Inflammatory macrophage (primary cell): ENCODE measurements at regions not wholly inside any gene's neighbourhood (a gene's known extent, or its start where the extent isn't known, plus 50 kb on each side); places are given as distances from the start of the nearest gene placed in this dataset.
"Not testable (repeated sequence)": the region's sequence is repeated elsewhere in the genome, so short reads cannot be mapped to it uniquely, and the experiment has no call there.

Experiments used
- DNase-seq, 2 donors: peaks; one replicate each; pipeline ENCODE4 v3.0.0-alpha.2; 2020 to 2022

DNA sequence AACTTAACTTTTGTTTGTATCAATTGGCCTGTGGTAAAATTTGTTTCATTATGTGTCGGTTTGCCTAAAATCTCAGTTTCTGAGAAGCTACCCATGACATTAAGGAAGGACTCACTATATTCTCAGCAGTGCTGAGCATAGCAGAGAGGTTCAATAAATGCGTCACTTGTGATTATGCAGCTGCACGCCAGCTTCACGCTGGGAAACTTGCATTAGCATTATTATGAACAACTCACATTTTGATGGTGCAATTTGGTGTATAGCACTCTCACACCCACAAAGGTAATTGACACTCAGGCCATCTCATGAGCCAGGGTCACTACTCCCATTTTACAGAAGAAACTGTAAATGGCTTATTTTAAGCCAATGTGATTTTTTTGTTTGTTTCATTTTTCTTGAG lies 80.6 kb upstream of the SALL1 start:
- no peak for DNase-seq

DNA sequence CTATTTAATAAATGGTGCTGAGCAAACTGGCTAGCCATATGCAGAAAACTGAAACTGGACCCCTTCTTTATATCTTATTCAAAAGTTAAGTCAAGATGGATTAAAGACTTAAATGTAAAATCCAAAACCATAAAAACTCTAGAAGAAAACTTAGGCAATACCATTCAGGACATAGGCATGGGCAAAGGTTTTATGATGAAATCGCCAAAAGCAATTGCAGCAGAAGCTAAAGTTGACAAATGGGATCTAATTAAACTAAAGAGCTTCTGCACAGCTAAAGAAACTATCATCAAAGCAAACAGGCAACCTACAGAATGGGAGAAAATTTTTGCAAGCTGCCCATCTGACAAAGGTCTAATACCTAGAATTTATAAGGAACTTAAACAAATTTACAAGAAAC lies 79.0 kb upstream of the SALL1 start:
- DNase-seq = not testable (repeated sequence)

GRCh38 chr16:51228097-51228659 lies 77.1 kb upstream of the SALL1 start:
- no peak for DNase-seq

DNA sequence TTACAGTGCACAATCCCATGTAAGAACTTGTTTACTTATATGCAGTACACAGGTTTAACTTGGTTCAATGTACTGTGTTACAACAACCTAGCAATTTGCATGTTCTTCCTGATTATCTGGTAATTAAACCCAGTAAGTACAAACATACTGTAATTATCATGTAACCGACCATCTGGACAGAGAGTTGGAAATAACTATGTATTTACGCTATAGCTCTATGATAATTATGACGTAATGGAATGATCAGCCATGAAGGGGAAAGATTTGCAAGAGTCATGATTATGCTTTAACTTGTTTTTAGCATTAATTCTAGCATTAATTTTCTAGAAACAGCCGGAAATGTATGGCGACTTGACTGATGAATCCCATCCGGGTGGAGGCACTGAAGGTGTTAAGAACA lies 74.8 kb upstream of the SALL1 start:
- DNase-seq = no peak

DNA sequence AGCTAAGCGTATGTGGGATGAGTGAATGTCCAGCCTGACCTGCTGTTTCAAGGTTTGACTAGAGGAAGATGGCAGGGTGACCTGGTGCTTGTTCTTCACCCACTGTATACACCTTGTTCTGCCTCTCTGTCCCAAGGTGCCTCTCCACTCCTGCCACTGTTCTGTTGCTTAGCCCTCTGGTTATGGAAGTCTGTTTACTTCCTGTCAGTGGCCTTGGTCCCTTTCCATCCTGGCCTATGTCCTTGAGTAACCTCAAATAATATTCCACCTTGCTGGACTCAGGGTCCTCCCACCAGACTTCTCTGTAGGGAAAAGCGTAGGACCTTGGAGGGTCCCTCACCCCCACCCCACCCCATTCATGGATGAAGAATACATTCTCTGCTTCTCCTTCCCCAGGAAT lies 73.2 kb upstream of the SALL1 start:
- no peak for DNase-seq

GRCh38 chr16:51222016-51222415 lies 70.9 kb upstream of the SALL1 start:
- DNase-seq = no peak

- no peak for DNase-seq
Measured at GRCh38 chr16:51211148-51211547, 60.1 kb upstream of the SALL1 start.

- DNase-seq = no peak
Measured at GRCh38 chr16:51210087-51210486, 59.0 kb upstream of the SALL1 start.

DNA sequence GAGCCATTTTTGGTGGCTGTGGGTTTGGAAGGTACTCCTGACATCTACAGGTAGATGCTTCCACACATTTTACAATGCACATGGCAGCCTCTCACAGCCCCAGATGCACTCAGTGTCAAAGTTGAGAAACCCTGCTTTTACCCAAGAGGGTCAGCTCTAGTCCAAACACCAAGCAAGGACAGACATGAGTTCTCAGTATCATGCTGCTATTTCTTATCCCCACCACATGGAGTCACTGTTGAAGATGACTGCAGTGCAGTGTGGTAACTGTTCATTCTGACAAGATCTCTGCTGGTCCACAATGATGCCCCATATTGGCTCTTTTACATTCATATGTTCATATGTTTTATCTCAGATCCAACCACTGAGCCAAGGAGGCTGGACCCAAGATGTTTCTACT lies 50.5 kb upstream of the SALL1 start:
- no peak for DNase-seq
